GM06990 (cell line): ENCODE measurements at regions not wholly inside any gene's neighbourhood (a gene's known extent, or its start where the extent isn't known, plus 50 kb on each side); places are given as distances from the start of the nearest gene placed in this dataset.

Experiments used
- DNase-seq: peaks from one replicate; pipeline ENCODE4 v3.0.0-alpha.2; 2011; ENCODE audit not compliant: insufficient read length; ENCODE audit errors: extremely low read depth
- H3K27me3 ChIP-seq: replicated peaks from 2 replicates; pipeline ENCODE4 v1.6.0; 2011; ENCODE audit warnings: low read length; ENCODE audit not compliant: control insufficient read depth, insufficient read depth
- H3K36me3 ChIP-seq: 2 replicates; pipeline ENCODE4 v1.5.1; 2011; ENCODE audit warnings: low read length; ENCODE audit not compliant: control insufficient read depth, insufficient read depth
- H3K4me3 ChIP-seq: replicated peaks from 2 replicates; pipeline ENCODE4 v1.5.1; 2011; ENCODE audit warnings: low read depth, mild to moderate bottlenecking, control low read depth, low read length
- TF ChIP-seq, protein P1 (sequence below): IDR thresholded peaks from 2 replicates; pipeline ENCODE4 v1.5.1; 2011; ENCODE audit warnings: low read length, control low read depth, mild to moderate bottlenecking, inconsistent platforms; ENCODE audit not compliant: insufficient read depth, poor library complexity, severe bottlenecking

DNA sequence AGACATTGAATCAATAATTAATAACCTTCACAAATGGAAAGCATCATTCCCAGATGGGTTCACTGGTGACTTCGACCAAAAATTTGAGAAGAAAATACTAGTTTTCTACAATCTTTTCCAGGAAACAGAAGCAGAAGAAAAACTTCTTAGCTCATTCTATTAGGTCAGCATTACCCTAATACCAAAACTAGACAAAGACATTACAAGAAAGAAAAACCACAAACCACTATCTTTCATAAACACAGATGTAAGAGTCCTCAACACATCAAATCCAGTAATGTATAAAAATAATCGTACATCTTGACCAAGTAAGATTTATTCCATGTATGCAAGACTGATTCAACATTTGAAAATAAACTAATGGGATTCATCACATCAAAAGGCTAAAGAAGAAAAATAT lies 64.0 kb upstream of the CDK1 start:
- H3K36me3 ChIP-seq: no peaks in the 10 kb centered on the region
- no peaks in the 10 kb centered on the region for H3K27me3 ChIP-seq
- DNase-seq: no peak
- H3K4me3 ChIP-seq: no peak overlapping the region
- TF ChIP-seq, protein P1, sequence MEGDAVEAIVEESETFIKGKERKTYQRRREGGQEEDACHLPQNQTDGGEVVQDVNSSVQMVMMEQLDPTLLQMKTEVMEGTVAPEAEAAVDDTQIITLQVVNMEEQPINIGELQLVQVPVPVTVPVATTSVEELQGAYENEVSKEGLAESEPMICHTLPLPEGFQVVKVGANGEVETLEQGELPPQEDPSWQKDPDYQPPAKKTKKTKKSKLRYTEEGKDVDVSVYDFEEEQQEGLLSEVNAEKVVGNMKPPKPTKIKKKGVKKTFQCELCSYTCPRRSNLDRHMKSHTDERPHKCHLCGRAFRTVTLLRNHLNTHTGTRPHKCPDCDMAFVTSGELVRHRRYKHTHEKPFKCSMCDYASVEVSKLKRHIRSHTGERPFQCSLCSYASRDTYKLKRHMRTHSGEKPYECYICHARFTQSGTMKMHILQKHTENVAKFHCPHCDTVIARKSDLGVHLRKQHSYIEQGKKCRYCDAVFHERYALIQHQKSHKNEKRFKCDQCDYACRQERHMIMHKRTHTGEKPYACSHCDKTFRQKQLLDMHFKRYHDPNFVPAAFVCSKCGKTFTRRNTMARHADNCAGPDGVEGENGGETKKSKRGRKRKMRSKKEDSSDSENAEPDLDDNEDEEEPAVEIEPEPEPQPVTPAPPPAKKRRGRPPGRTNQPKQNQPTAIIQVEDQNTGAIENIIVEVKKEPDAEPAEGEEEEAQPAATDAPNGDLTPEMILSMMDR: no peak

DNA sequence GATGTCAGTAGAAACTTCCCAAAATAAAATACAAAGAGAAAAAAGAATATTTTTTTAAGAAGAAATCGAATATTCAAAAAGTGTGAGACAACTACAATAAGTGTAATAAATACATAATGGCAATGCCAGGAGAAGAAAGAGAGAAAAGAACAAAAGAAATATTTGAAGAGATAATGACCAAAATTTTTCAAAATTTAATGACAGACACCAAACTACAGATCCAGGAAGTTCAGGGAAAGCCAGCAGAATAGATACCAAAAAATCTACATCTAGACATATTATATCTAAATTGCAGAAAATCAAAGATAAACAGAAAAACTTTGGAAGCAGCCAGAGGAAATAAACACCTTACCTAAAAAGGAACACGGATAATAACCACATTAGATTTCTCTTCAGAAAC lies 66.8 kb upstream of the CDK1 start:
- Histone ChIP-seq H3K36me3 (no peaks in the 10 kb centered on the region), H3K4me3 (no peak overlapping the region), H3K27me3 (no peaks in the 10 kb centered on the region)
- TF ChIP-seq, protein P1: no peak
- DNase-seq: no peak

DNA sequence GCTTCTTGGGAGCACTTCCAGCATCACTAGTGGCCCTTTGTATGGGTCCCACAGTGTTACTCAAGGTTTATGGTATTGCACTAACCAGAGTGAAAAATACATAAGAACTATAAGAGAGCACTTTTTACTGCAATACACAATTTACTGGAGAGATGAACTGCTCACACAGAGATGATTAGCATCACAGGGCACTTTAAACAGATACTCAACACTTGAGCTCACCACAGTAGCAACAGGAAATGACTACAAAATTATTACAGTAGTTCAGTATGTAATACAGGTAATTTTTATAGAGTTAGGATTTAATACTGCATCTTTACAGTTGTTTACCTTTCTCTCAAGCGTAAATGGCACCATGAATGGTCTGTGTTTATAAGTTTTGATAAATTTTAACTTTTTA lies 68.2 kb upstream of the CDK1 start:
- TF ChIP-seq, protein P1: no peak
- no peak overlapping the region for H3K4me3 ChIP-seq
- H3K36me3 ChIP-seq: no peaks in the 10 kb centered on the region
- no peak for DNase-seq
- H3K27me3 ChIP-seq: no peaks in the 10 kb centered on the region

DNA sequence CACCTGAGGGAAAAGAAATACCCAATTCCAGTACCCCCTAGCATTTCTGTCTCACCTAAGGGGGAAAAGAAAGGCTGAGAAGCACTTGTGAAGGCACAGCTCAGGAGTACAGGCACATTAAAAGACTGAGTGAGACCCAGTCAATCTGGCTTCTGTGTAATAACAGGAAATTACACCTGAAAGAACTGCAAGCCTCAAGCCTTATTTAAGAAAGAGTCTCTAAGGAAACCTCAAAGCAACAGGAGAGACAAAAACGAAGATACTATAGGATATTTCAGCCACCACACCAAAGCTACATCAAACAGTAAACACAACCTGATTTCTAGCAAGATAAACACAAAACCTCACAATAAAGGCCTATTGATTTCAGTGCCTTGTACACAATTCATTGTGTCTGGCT lies 69.6 kb upstream of the CDK1 start:
- DNase-seq: no peak
- TF ChIP-seq, protein P1: no peak
- H3K36me3 ChIP-seq: no peaks in the 10 kb centered on the region
- H3K4me3 ChIP-seq: no peak overlapping the region
- no peaks in the 10 kb centered on the region for H3K27me3 ChIP-seq

DNA sequence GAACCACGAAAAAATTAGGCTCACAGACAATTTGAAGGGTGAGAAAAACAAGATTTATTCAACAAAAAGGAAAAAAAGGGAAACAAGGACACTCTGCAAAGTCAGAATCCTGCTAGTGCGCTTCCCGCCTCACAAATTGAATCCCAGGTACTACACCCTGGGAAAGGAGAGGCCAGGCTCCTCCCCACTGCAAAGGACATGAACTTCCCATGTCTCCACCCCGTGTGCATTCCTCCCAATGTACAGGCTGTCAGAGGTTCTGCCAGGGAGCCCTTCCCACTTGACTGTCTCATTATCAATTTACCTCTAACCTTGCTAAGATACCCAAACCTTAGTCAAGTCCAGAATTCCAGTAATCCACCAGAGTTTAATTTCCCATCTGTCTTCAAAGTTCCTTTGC lies 70.4 kb upstream of the CDK1 start:
- Histone ChIP-seq H3K27me3 (no peaks in the 10 kb centered on the region), H3K36me3 (no peaks in the 10 kb centered on the region), H3K4me3 (no peak overlapping the region)
- no peak for DNase-seq
- TF ChIP-seq, protein P1: no peak

DNA sequence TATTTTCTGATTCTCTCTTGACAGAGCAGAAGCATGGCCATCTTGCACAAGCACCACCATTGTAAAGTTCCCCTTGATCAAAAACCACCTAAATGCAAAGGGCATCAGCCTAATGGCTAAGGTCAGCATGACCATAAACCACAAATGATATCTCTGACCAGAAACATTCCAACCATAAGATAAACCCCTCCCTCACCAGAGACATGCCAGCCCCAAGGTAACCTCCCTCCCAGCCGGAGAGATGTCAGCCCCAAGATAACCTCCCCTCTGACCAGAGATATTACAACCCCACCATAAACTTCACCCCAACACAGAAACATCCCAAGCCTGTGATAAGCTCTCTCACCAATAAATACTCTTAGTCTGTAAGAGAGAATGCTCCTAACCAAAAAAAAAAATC lies 72.1 kb upstream of the CDK1 start:
- DNase-seq: no peak
- Histone ChIP-seq H3K36me3 (no peaks in the 10 kb centered on the region), H3K4me3 (no peak overlapping the region), H3K27me3 (no peaks in the 10 kb centered on the region)
- TF ChIP-seq, protein P1: no peak
